GM18867 (cell line): ENCODE measurements at regions not wholly inside any gene's neighbourhood (a gene's known extent, or its start where the extent isn't known, plus 50 kb on each side); places are given as distances from the start of the nearest gene placed in this dataset.

Experiments used
- ATAC-seq: cut with Tn5 transposase; IDR thresholded peaks from one replicate; pipeline ENCODE4 v1.9.1; 2021; ENCODE audit warnings: mild to moderate bottlenecking, moderate library complexity; ENCODE audit not compliant: unreplicated experiment

GRCh38 chr5:72035831-72036230 is 71.4 kb upstream of the MAP1B start:
- ATAC-seq: no peak

GRCh38 chr5:72036951-72037350 is 70.3 kb upstream of the MAP1B start:
- no peak for ATAC-seq

- no peak for ATAC-seq
These were observed 66.8 kb upstream of the MAP1B start for GRCh38 chr5:72040513-72040912.

- ATAC-seq: no peak
These were observed 65.6 kb upstream of the MAP1B start for GRCh38 chr5:72041654-72042053.

GRCh38 chr5:72042097-72042496 is 65.2 kb upstream of the MAP1B start:
- ATAC-seq: no peak

- no peak for ATAC-seq
These were observed 61.6 kb upstream of the MAP1B start for GRCh38 chr5:72045692-72046091.

GRCh38 chr5:72046106-72046505 is 61.2 kb upstream of the MAP1B start:
- ATAC-seq: no peak

GRCh38 chr5:72055636-72056035 is 51.6 kb upstream of the MAP1B start:
- no peak for ATAC-seq
